NCI-H1436 treated with DMSO at 0.1 percent for 48 hours (cell line): ENCODE measurements at regions not wholly inside any gene's neighbourhood (a gene's known extent, or its start where the extent isn't known, plus 50 kb on each side); places are given as distances from the start of the nearest gene placed in this dataset.

Experiments used
- DNase-seq: peaks from one replicate; lab custom pipeline; 2025; lab: John Stamatoyannopoulos, UW

GRCh38 chr10:3411044-3411443 lies 238.5 kb upstream of the PITRM1 start:
- DNase-seq: no peak

DNA sequence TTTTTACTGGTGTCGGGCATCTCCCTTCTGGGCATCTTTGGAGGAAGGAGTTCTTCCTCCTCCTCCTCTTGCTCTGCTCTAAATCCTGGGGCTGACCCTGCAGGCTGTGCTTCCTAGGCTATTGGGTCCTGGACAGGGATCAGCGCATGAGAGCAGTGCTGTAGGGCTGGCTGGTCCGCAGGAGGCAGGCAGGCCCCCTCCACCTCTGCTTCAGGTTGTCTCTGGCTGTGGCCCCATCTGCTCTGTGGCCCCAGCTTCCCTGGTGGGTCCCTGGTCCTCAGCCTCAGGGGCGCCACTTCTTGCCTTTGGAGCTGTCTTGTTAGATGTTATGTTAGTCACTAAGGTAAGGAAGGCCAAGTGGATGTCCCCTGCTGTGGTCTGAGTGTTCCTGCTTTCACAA lies 237.3 kb upstream of the PITRM1 start:
- DNase-seq: no peak

DNA sequence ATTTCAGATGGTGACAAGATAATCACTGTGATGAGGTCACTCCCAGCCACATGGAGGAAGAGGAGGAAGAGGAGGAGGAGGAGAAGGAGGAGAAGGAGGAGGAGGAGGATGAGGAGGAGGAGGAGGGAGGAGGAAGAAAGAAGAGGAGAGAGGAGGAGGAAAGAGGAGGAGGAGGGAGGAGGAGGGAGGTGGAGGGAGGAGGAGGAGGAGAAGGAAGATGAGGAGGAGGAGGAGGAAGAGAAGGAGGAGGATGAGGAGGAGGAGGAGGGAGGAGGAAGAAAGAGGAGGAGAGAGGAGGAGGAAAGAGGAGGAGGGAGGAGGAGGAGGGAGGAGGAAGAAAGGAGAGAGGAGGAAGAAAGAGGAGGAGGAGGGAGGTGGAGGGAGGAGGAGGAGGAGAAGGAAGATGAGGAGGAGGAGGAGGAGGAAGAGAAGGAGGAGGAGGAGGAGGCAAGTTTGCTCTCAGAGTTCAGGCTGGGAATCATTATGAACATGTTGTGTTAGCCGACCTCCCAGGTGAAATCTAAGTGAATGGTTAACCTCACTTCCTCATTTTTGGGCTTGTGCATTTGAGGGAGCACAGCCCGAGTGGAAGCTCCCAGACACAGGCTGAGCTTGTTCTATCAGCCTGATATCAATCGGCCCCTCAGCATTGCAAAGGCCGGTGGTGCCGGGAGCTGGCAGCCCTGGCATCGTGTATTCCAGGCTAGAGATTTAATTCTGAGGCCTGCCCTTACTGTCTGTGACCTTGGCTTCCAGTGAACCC lies 236.2 kb upstream of the PITRM1 start:
- DNase-seq: no peak

- no peak for DNase-seq
Observed at GRCh38 chr10:3407208-3407607, 234.6 kb upstream of the PITRM1 start.

- DNase-seq: no peak
Observed at GRCh38 chr10:3406556-3406955, 234.0 kb upstream of the PITRM1 start.

GRCh38 chr10:3404381-3404780 lies 231.8 kb upstream of the PITRM1 start:
- no peak for DNase-seq

GRCh38 chr10:3402187-3402751 lies 229.7 kb upstream of the PITRM1 start:
- no peak for DNase-seq

DNA sequence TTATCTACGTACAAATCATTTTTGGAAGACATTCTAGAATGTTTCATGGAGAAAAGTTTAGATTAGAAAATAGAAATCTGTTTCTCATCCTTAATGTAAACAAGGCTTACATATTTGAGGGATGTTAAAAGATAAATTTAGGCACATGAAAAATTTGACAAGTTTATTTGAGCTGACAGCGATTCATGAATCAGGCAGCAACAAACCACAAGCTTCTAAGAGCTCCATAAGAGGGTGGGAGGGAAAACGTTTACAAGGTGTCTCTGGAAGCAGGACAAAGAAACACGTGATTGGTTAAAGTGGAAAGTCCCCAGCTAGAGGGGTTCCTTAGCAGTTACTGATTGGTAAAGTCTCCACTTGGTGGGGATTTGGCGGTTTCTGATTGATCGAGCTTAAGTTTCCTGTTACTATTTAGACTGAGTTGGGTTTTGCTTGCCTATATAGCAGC lies 228.9 kb upstream of the PITRM1 start:
- no peak for DNase-seq

DNA sequence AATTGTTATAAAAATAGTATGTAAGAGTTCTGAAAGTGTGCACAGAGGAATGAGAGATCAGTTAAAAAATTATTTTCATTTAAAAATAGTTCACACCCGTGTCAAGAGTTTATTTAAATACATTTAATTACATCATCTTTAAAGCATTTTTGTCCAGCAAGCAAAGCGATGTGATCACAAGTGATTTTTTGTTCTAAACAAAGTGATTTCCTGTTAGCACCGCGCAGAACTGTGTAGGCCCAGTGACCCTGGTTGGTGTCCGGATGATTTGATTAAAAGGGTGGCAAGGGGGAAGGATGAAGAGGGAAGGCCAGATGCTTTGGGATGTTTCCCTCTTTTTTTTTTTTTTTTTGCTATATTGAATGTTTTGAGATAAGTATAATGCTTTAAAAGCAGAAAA lies 227.8 kb upstream of the PITRM1 start:
- no peak for DNase-seq

DNA sequence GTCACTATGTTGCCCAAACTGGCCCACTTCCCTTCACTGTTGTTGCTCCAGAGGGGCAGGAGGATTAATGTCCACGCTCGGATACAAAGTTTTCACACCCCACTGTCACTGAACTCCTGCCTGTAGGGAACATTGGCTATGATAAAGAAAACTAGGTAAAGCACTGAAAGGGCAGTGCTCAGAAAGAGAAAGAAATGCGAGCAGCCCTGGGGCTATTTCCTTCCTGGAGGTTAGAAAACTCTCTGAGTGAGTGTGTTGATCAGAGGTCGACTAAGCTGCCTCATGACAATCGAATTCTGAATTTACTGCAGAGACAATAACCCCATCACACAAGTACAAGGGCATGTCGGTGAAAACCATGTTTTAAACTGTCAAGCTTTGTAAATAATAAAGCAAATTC lies 227.2 kb upstream of the PITRM1 start:
- no peak for DNase-seq

- DNase-seq: no peak
Observed at GRCh38 chr10:3398825-3399646, 226.5 kb upstream of the PITRM1 start.

GRCh38 chr10:3397846-3398245 lies 225.3 kb upstream of the PITRM1 start:
- no peak for DNase-seq

DNA sequence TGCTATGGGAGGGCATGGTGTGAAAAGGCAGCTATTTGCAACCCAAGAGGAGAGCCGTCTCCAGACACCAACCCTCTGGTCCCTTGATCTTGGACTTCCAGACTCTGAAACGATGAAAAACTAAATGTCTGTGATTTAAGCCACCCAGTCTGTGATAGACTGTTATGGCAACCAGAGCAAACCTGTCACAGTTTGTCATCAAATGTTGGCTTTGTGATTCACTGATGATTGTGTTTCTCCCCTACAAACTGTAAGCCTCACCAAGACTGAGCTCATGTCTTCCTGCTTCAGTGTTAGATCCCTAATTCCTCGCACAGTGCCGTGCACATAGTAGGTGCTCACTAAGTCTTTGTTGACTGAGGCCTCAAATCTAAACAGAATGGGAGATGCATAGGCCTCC lies 224.6 kb upstream of the PITRM1 start:
- no peak for DNase-seq

DNA sequence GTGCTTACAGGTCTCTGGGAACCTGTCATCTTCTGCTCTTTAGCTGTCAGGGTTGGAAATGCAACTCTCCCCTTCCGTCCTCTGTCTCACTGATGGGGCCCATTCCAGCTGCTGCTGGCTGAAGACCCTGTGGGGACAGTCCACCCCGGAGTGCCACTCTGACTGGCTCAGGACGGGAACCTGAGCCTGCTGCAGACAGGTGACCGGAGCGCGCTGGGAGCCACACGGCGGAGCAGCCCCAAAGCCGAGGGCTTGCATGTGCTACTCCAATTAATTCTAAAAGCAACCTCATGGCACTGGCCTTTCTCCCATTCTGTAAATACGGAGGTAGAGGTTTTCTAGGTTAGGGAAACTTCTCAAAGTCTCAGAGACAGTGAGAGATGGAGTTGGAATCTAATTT lies 223.5 kb upstream of the PITRM1 start:
- no peak for DNase-seq

GRCh38 chr10:3395458-3395861 lies 222.9 kb upstream of the PITRM1 start:
- peak; percentile 50 for DNase-seq

DNA sequence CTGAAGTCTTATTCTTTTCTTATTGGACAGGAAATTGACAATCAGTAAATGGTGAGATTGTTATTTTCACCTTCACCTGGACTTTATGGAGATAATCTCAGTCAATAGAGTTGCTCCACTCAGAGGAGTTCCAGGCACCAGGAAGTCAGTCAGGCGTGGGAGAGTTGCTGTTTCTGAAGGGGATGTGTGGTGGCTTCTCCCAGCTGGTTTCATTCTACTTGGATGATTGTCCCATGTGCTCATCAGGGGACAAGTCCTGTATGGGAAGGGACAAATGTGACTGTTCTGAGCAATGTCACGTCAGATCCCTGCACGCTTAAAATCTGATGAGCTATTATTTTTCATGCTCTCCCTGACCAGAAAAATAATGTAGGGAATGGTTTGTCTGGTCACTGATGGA lies 222.5 kb upstream of the PITRM1 start:
- no peak for DNase-seq

GRCh38 chr10:3393958-3394357 lies 221.4 kb upstream of the PITRM1 start:
- DNase-seq: no peak

DNA sequence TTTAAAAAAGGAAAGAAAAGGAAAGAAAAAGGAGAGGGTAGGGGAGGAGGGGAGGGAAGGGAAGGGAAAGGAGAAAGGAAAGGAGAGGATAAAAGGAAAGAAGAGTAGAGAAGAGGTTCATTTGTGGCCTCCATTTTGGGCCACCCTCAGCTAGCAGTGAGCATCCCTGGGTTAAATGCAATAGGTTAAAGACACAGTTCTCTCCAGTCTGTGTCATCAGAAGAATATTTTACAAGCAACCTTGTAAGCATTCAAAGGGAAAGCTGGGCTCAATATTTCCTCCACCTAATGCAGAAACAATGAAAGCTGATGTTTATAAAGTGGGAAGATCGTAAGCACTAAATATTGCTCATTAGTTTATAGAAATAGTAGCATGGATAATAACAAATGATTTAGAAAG lies 219.1 kb upstream of the PITRM1 start:
- no peak for DNase-seq

DNA sequence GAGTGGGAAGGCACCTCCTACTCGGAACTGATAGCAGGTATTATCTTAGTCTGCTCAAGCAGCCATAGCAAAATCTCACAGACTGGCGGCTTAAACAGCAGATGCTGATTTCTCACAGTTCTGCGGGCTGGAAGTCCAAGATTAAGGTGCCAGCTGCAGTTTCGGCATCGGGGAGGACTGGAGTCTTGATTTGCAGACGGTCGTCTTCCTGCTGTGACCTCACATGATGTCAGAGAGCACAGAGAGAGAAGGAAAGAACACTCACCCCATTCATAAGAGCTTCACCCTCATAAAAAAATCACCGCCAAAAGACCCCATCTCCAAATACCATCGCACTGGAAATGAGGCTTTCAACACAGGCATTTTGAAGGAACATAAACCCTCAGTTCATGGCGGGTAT lies 216.5 kb upstream of the PITRM1 start:
- no peak for DNase-seq

DNA sequence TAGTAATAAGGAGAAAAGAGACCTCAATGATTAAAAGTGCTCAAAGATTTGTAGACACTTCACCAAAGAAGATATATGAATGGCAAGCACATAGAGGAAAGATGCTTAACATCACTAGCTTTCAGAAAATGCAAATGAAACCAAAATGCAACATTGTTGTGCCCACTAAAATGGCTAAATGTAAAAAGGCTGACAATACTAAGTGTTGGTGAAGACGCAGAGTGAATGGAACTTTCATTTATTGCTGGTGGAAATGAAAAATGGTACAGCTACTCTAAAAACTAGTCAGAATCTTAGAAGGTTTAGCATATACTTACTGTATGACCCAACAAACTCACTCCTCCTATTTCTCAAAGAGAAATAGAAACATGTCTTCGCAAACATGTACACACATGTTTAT lies 212.9 kb upstream of the PITRM1 start:
- DNase-seq: no peak

DNA sequence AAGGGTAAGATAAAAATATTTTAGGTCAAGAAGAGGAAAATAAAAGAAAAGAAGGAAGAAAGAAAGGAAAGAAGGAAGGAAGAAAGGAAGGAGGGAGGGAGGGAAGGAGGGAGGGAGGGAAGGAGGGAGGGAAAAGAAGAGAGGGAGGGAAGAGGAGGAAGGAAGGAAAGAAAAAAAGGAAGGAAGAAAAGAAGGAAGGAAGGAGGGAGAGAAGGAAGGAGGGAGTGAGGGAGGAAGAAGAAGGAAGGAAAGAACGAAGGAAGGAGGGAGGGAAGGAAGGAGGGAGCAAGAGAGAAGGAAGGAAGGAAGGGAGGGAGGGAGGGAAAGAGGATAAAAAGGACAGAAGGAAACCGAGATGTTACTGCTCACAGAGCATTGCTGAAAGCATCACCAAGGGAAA lies 209.5 kb upstream of the PITRM1 start:
- no peak for DNase-seq

GRCh38 chr10:3380406-3381050 lies 207.9 kb upstream of the PITRM1 start:
- no peak for DNase-seq

DNA sequence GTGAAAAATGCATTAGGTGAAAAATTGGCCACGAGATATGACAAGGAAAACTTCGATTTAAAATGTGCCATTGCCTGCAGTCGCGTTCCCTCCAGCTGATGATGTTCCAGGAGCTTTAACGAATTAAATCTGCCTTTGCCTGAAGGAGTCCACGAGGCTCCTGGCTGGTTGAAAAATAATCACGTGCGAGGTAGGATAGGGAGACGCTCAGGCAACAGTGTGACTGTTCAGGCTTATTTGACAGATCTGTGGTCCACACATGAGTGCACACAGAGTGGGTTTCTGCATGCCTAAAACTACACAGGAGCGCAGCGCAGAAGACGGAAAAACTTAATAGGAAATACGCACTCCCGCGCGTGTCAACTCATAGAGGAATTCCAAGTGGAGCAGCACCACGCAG lies 204.0 kb upstream of the PITRM1 start:
- DNase-seq: no peak
